GM10266 (cell line): ENCODE measurements at regions not wholly inside any gene's neighbourhood (a gene's known extent, or its start where the extent isn't known, plus 50 kb on each side); places are given as distances from the start of the nearest gene placed in this dataset.
"Not testable (repeated sequence)": the region's sequence is repeated elsewhere in the genome, so short reads cannot be mapped to it uniquely, and the experiment has no call there.

ENCODE experiments used
- DNase-seq: peaks from one replicate; pipeline ENCODE4 v3.0.0; 2012; ENCODE audit errors: extremely low spot score
- TF ChIP-seq, protein P1 (sequence below): IDR thresholded peaks from 2 replicates; pipeline ENCODE4 v1.5.1; 2012; ENCODE audit warnings: mild to moderate bottlenecking, low read depth; ENCODE audit not compliant: control insufficient read depth, insufficient read depth; ENCODE audit errors: missing control alignments

- no peak for DNase-seq
- TF ChIP-seq, protein P1, sequence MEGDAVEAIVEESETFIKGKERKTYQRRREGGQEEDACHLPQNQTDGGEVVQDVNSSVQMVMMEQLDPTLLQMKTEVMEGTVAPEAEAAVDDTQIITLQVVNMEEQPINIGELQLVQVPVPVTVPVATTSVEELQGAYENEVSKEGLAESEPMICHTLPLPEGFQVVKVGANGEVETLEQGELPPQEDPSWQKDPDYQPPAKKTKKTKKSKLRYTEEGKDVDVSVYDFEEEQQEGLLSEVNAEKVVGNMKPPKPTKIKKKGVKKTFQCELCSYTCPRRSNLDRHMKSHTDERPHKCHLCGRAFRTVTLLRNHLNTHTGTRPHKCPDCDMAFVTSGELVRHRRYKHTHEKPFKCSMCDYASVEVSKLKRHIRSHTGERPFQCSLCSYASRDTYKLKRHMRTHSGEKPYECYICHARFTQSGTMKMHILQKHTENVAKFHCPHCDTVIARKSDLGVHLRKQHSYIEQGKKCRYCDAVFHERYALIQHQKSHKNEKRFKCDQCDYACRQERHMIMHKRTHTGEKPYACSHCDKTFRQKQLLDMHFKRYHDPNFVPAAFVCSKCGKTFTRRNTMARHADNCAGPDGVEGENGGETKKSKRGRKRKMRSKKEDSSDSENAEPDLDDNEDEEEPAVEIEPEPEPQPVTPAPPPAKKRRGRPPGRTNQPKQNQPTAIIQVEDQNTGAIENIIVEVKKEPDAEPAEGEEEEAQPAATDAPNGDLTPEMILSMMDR = no peak
These were observed 142.8 kb downstream of the ENC1 start for GRCh38 chr5:74497706-74498105.

DNA sequence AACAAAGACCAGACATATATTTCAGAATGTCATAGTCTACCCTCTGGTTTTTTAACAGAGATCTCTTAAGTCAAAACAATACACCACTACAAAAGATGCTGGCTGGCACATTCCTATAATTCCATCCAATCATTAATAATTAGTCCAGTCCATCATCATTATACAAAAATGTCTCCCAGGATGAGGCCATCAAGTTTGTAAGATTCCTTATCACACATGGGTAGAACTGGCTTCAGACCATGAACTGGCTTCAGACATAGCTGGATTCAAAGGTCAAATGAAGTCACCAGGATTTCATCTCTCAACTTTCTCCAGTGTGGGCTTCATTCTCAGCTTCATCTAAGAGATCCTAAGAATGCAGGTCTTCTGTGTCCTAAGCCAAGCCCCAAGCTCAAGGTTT is 147.1 kb downstream of the ENC1 start:
- TF ChIP-seq, protein P1 = no peak
- no peak for DNase-seq

GRCh38 chr5:74492230-74492629 is 148.3 kb downstream of the ENC1 start:
- DNase-seq = no peak
- TF ChIP-seq, protein P1 = no peak

DNA sequence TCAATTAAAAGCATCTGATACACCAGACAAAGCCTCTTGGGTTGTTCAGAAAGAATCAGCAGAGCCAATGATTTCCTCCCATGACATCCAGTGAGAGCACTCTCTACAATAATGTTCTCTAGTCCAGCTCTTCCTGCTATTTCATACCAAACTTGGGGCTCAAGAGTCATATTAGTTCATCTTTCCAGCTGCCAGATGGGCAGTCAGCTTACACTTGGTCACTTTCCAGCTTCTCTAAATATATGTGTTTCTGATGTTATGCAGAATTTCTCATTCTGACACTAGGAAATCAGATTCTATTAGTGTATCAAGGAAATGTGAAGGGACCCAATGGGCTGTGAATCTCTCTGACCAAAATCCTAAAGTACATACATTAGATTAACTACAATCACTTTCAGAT is 148.9 kb downstream of the ENC1 start:
- TF ChIP-seq, protein P1 = no peak
- DNase-seq = no peak

DNA sequence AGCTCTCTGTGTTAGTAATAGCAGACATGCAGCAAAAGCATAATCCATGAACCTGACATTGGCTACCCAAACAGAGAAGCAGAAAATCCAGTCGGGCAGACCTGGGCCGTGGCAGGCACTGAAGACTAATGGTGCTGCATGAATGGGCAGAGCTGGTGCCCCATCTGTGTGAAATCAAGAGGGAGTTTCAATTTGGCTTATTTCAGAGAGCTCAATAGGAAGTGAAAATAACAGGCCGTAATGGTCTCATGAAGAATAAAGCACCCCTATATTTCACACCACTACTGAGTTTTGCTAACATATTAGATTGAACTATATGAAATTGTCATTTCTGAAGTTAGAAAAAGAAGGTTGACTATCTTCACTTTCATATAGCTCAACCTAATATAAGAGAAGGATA is 149.7 kb downstream of the ENC1 start:
- TF ChIP-seq, protein P1 = no peak
- peak; percentile 35 for DNase-seq

DNA sequence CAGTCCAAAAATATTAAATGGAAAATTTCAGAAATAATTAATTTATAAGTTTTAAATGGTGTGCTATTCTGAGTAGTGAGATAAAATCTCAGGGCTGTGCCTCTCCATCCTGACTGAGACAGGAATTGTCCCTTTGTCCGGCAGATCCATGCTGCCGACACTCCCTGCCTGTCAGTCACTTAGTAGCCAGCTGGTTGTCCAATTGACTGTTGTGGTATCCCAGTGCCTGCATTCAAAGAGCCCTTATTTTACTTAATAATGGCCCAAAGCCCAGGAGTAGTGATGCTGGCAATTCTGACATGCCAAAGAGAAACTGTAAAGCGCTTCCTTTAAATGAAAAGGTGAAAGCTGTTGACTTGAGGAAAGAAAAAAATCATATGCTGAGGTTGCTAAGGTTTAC is 157.5 kb downstream of the ENC1 start:
- no peak for DNase-seq
- TF ChIP-seq, protein P1 = no peak

GRCh38 chr5:74482523-74482922 is 158.0 kb downstream of the ENC1 start:
- no peak for DNase-seq
- TF ChIP-seq, protein P1 = no peak

DNA sequence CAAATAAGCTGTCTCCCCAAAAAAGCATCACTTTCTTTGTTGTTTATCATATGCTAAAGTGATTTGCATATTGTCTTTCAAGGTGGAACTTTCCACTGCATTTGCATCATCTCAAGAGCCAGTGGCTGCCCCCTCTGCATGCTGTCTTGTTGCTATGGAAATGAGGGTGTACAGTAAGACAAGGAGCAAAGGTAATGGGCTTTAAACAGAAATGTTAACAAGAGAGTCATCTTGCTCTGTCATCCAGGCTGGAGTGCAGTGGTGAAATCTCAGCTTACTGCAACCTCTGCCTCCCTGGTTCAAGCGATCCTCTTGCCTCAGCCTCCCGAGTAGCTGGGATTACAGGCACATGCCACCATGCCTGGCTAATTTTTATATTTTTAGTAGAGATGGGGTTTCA is 159.2 kb downstream of the ENC1 start:
- DNase-seq = not testable (repeated sequence)
